GM11168 (cell line): ENCODE measurements at regions not wholly inside any gene's neighbourhood (a gene's known extent, or its start where the extent isn't known, plus 50 kb on each side); places are given as distances from the start of the nearest gene placed in this dataset.

ENCODE experiments used
- in situ Hi-C: fragments of 300-500 bp; cut with MboI; formaldehyde crosslinking; loops from one replicate; pipeline ENCODE4 v1.12.0; 2022; ENCODE audit warnings: low sequenced_read_pairs; ENCODE audit not compliant: unreplicated experiment

- in situ Hi-C loops: no loop called here
Measured at GRCh38 chr7:130975731-130976130, 241.7 kb upstream of the KLF14 start.

DNA sequence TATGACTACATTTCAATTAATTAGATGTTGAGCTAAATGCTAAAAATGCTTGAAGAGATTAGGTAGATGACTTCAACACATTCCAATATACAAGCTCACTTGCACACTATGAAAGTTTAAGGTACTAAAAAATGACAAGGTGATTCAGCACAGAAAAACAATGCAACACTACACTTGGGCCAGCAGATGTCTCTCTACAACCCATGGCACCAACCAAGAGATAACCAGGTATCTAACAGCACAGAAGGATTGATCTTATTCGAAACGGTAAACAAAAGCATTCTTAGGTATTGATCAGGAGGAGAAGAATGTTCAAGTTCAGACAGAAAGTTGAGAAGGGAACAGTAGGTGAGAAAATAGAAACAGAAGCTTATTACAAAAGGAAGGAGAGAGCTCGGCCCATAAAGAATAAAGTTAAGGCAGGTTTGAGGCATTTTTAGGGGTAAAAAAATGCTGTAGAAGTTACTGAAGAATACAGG, 248.2 kb upstream of the KLF14 start:
- in situ Hi-C loops: no loop called here

DNA sequence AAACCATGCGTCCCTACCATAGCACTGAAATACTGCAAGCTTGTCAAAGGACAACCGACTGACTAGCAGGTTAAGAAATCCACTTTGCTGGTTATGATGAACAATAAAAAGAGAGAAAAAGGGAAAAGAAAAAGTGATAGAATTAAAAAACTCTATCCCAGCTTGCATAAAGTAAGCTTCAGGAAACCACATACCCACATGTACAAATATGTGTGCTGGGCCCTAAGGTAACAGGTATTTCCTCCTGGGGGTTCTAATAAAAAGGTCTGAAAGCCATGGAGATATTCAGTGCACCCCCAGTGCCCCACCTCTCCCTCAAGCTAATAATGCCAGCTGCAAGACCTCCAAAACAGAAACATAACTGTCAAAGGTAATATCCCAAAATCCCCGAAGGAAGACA, 248.6 kb upstream of the KLF14 start:
- in situ Hi-C loops: no loop called here

- in situ Hi-C loops: loop anchor here (5.0 kb wide), 1 partner anchor 52 kb away; no protein-coding TSS in a partner anchor
Measured at GRCh38 chr7:130985361-130985760, 251.4 kb upstream of the KLF14 start.

GRCh38 chr7:130986261-130986690, 252.3 kb upstream of the KLF14 start:
- in situ Hi-C loops: loop anchor here (5.0 kb wide), 1 partner anchor 51 kb away; no protein-coding TSS in a partner anchor

- in situ Hi-C loops: loop anchor here (5.0 kb wide), 1 partner anchor 50 kb away; no protein-coding TSS in a partner anchor
Measured at GRCh38 chr7:130987092-130987491, 253.1 kb upstream of the KLF14 start.

DNA sequence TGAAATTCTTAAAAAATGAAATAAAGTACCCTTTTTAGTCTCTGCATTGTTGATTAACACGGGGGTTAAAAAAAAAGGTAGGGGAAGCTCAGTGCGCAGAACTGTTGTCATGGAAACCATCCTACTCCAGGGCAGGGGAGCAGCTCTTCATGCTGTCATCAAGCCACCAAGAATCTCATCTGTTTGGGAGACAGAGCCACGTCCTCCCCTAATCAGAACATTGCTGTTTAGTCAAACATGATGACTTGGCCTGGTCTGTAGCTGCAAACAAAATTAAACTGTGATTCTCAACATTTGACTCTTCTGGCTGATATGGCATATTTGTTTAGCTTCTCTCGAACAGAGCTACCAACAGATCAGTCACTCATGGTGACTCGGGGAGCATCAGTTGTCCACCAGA, 254.4 kb upstream of the KLF14 start:
- in situ Hi-C loops: loop anchor here (5.0 kb wide), 1 partner anchor 49 kb away; no protein-coding TSS in a partner anchor

- in situ Hi-C loops: loop anchor here (5.0 kb wide), 1 partner anchor 48 kb away; no protein-coding TSS in a partner anchor
Measured at GRCh38 chr7:130989101-130989795, 255.2 kb upstream of the KLF14 start.

- in situ Hi-C loops: no loop called here
Measured at GRCh38 chr7:130990178-130990832, 256.3 kb upstream of the KLF14 start.

DNA sequence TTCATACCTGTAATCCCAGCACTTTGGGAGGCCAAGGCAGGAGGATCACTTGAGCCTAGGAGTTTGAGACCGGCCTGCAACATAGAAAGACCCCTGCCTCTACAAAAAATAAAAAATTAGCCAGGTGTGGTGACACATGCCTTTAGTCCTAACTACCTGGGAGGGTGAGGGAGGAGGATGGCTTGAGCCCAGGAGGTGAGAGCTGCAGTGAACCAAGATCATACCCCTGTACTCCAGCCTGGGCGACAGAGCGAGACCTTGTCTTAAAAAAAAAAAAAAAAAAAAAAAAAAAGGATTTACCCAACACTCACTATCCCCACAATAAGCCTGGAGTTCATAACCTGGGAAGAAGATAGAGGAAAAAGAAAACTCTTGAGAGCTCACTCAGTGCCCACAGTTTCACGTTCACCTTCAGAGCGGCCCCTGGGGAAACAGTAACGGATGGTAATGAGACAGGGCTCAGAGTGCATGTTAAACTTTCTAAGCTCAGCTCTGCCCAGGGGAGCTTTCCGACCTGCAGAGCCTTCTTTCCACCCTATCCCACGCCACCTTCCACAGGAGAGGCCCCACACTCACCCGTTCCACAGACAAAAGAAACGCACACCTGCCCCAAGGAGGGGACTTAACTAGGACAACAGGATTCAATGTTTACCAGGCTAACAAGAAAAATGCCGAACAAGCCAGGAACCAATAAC, 259.8 kb upstream of the KLF14 start:
- in situ Hi-C loops: no loop called here

DNA sequence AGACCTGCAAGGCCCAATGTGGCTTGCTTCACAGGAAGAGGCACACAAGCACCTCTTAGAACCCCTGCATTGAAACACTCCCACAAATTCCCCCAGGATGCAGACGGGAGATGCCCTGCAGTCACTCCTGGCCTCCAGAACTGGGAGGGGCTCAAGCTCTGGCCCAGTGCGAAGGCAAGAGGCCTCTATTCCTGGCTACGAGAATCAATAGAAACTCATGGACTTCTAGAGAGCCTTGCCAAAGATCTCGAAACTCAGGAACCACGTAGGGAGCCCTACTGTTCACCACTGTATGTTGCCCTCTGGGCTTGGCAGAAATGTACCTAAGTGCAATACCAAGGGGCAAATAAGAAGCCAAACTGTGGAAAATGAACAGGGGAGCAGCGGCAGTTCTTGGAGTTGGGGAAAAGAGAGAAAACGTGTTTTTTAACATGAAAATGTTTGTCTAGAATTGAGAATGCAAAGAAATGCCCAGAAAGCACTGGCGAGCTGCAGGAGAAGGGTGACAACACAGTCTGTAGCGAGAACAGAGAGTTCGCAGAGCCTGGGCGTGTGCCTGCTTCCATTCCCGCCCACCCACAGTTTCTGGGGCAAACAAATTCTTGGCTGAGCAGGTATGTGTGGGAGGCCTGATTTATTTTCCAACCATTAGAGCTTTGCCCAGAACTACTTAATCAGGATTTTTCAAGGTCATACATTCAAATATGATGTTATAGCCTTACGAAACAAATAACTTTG, 260.5 kb upstream of the KLF14 start:
- in situ Hi-C loops: no loop called here

- in situ Hi-C loops: no loop called here
Measured at GRCh38 chr7:130995252-130996081, 261.5 kb upstream of the KLF14 start.

DNA sequence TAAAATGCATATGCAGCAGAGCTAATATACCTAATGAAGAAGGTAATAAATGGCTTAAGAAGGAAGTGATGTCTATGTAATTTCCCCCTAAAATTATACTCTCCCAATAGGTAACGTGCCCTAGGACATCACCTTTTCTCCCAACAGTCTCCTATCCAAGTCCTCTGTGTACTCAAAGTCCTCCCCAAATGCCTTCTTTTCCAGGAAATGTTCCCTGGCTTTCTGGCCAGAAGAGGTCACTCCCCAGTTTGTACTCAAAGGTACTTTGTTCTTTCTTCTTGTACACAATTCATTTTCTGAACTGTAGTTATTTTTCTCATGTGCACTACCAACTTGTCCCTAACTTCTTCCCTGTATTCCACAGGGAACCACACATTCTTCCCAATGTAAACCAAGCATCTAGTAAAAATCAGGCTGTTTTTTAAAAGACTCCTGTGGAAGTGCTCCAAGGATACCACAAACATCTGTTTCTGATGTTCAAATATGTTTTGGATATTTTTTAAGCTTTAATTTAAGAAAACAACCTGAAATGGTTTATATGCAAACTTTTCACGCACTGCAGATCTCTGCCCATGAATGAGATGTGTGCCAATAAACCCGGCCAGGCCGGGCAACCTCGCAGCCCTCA, 262.3 kb upstream of the KLF14 start:
- in situ Hi-C loops: no loop called here

DNA sequence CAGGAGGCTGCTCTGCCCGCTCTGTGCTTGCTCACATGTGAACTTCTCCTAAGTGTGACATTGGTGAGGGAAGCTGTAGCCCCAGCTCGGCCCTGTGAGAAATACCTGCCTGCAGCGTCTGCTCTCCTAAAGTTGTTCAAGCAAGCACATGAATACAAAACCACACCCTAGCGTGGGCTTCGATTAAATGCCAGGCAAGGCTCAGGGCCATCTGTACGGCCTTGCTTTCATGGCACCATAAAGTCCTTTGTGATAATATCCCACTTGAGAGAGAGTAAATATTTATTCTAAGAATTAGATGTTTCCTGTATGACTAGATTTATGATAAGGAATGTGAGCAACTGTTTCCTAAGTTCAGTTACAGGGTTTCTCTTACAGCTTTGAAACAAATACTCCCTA, 262.8 kb upstream of the KLF14 start:
- in situ Hi-C loops: no loop called here

GRCh38 chr7:130998993-130999602, 265.1 kb upstream of the KLF14 start:
- in situ Hi-C loops: no loop called here

DNA sequence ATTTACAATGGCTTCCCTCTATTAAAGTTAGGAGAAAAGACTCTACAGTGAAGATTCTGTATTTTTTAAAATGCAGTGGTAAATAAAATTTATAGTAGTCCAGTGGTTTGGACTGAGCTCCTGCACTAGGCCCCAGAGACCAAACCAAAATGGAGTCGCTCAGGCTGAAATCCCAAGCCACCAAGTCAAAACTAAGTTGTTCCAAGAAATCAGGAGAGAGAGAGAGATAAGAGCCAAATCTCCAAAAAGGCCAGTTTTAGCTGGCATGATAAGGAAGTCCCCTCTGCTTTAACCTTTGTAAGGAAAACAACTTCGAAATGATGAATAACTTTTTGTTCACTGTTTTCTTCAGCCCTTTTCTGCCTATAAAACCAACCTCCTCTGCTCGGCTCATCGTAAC, 265.9 kb upstream of the KLF14 start:
- in situ Hi-C loops: no loop called here

- in situ Hi-C loops: no loop called here
Measured at GRCh38 chr7:131000389-131000788, 266.4 kb upstream of the KLF14 start.

DNA sequence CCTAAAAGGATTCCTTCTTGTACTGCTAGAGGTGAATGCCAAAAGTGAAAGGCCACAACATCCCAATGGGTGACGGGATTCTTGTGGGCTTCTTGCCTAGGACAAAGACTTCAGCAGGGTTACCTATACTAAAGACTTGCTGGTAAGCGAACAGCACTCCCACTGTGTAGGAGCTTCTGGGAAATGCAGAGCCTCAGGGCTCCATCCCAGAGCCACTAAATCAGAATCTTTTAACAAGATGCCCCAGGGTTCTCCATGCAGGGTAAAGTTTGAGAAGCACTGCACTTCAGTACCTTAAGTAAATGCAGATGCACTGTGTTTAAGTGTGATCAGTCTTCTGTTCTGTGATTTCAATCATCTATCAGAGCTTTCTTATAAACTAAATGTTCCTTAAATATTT, 266.9 kb upstream of the KLF14 start:
- in situ Hi-C loops: no loop called here

- in situ Hi-C loops: no loop called here
Measured at GRCh38 chr7:131002600-131002999, 268.6 kb upstream of the KLF14 start.
